ENCODE measurements at regions not wholly inside any gene's neighbourhood (a gene's known extent, or its start where the extent isn't known, plus 50 kb on each side); places are given as distances from the start of the nearest gene placed in this dataset.
A peak's percentile ranks its signal among the peaks of the same experiment; 100 is the strongest.
"Not testable (repeated sequence)": the region's sequence is repeated elsewhere in the genome, so short reads cannot be mapped to it uniquely, and the experiment has no call there.

- DNase-seq (no peak), ATAC-seq (no peak)
Measured at GRCh38 chr5:154620411-154620810, 134.8 kb upstream of the LARP1 start.

GRCh38 chr5:154618696-154619095 is 136.5 kb upstream of the LARP1 start:
- ATAC-seq (no peak), DNase-seq (no peak)

- no peak for DNase-seq
- ATAC-seq = no peak
Measured at GRCh38 chr5:154614595-154614994, 136.6 kb upstream of the HAND1 start.

GRCh38 chr5:154614125-154614524 is 136.1 kb upstream of the HAND1 start:
- DNase-seq = no peak
- ATAC-seq = no peak

- DNase-seq = no peak
- no peak for ATAC-seq
Measured at GRCh38 chr5:154612666-154613065, 134.6 kb upstream of the HAND1 start.

- no peak for DNase-seq
- no peak for ATAC-seq
Measured at GRCh38 chr5:154611341-154611767, 133.3 kb upstream of the HAND1 start.

- peak; percentile 79 for ATAC-seq
Measured at GRCh38 chr5:154610321-154611154, 132.5 kb upstream of the HAND1 start.

GRCh38 chr5:154609251-154609650 is 131.2 kb upstream of the HAND1 start:
- ATAC-seq (no peak), DNase-seq (no peak)

More at GRCh38 chr5:154610321-154611154, 132.5 kb upstream of the HAND1 start:
- peak; percentile 82 for DNase-seq

GRCh38 chr5:154608531-154609011 is 130.5 kb upstream of the HAND1 start:
- ATAC-seq (no peak), DNase-seq (no peak)

GRCh38 chr5:154607746-154608145 is 129.7 kb upstream of the HAND1 start:
- ATAC-seq (no peak), DNase-seq (no peak)

- ATAC-seq = no peak
- no peak for DNase-seq
Measured at GRCh38 chr5:154606246-154606645, 128.2 kb upstream of the HAND1 start.

GRCh38 chr5:154603953-154604679 is 126.1 kb upstream of the HAND1 start:
- DNase-seq = no peak

GRCh38 chr5:154603485-154603884 is 125.5 kb upstream of the HAND1 start:
- ATAC-seq (no peak), DNase-seq (no peak)

More at GRCh38 chr5:154603953-154604679, 126.1 kb upstream of the HAND1 start:
- no peak for ATAC-seq

GRCh38 chr5:154603011-154603410 is 125.0 kb upstream of the HAND1 start:
- no peak for DNase-seq
- no peak for ATAC-seq

- no peak for DNase-seq
- ATAC-seq = no peak
Measured at GRCh38 chr5:154601014-154601413, 123.0 kb upstream of the HAND1 start.

GRCh38 chr5:154598021-154598420 is 120.0 kb upstream of the HAND1 start:
- no peak for DNase-seq
- no peak for ATAC-seq

GRCh38 chr5:154596844-154597243 is 118.8 kb upstream of the HAND1 start:
- ATAC-seq, DNase-seq: not testable (repeated sequence)

- no peak for DNase-seq
Measured at GRCh38 chr5:154595662-154596061, 117.6 kb upstream of the HAND1 start.

GRCh38 chr5:154593796-154594195 is 115.8 kb upstream of the HAND1 start:
- ATAC-seq (no peak), DNase-seq (no peak)

More at GRCh38 chr5:154595662-154596061, 117.6 kb upstream of the HAND1 start:
- ATAC-seq = no peak

- DNase-seq (no peak), ATAC-seq (no peak)
Measured at GRCh38 chr5:154593071-154593470, 115.0 kb upstream of the HAND1 start.

GRCh38 chr5:154590093-154590724 is 112.2 kb upstream of the HAND1 start:
- DNase-seq (no peak), ATAC-seq (no peak)

GRCh38 chr5:154589511-154589910 is 111.5 kb upstream of the HAND1 start:
- DNase-seq (no peak), ATAC-seq (no peak)
